AG04449 (cell line): ENCODE measurements at regions not wholly inside any gene's neighbourhood (a gene's known extent, or its start where the extent isn't known, plus 50 kb on each side); places are given as distances from the start of the nearest gene placed in this dataset.

Experiments
- CTCF ChIA-PET: fragments of 350-600 bp; formaldehyde crosslinking; extraction: SDS; loops from one replicate; lab custom pipeline; 2021; ENCODE audit warnings: antibody characterized with exemption; lab: Yijun Ruan, JAX
- POLR2A ChIA-PET: fragments of 400-600, 350-600 bp; formaldehyde crosslinking; extraction: SDS; loops from one replicate; lab custom pipeline; 2020; ENCODE audit warnings: antibody characterized with exemption, inconsistent platforms; lab: Yijun Ruan, JAX
- DNase-seq: peaks from one replicate; pipeline ENCODE4 v3.0.0-alpha.2; 2010; ENCODE audit warnings: low read depth, low spot score
- H3K4me3 ChIP-seq: 2 replicates; pipeline ENCODE4 v1.5.1; 2011; ENCODE audit warnings: low read depth, mild to moderate bottlenecking, control low read depth, low read length
- CTCF ChIP-seq: IDR thresholded peaks from one replicate; pipeline ENCODE4 v1.5.1; 2011; ENCODE audit warnings: mild to moderate bottlenecking, moderate library complexity, low read length, control low read depth, inconsistent platforms; ENCODE audit not compliant: insufficient read depth; ENCODE audit errors: missing control alignments

GRCh38 chr20:41984031-41984430 lies 365.9 kb upstream of the CHD6 start:
- no peak overlapping the region for H3K4me3 ChIP-seq
- POLR2A ChIA-PET: no interaction called here
- TF ChIP-seq CTCF: no peak
- CTCF ChIA-PET: no interaction called here
- DNase-seq: no peak

- ChIA-PET POLR2A (no interaction called here), CTCF (no interaction called here)
- no peak for TF ChIP-seq CTCF
- H3K4me3 ChIP-seq: no peak overlapping the region
- no peak for DNase-seq
Measured at GRCh38 chr20:41983159-41983558, 365.0 kb upstream of the CHD6 start.

- POLR2A ChIA-PET: no interaction called here
- no peak overlapping the region for H3K4me3 ChIP-seq
- no peak for TF ChIP-seq CTCF
- DNase-seq: no peak
- CTCF ChIA-PET: no interaction called here
Measured at GRCh38 chr20:41981746-41982145, 363.6 kb upstream of the CHD6 start.

GRCh38 chr20:41978875-41979274 lies 360.7 kb upstream of the CHD6 start:
- DNase-seq: no peak
- TF ChIP-seq CTCF: no peak
- POLR2A ChIA-PET: no interaction called here
- CTCF ChIA-PET: no interaction called here
- no peak overlapping the region for H3K4me3 ChIP-seq

GRCh38 chr20:41978246-41978790 lies 360.1 kb upstream of the CHD6 start:
- no peak for TF ChIP-seq CTCF
- POLR2A ChIA-PET: no interaction called here
- no peak for DNase-seq
- no peak overlapping the region for H3K4me3 ChIP-seq
- CTCF ChIA-PET: no interaction called here

- POLR2A ChIA-PET: no interaction called here
- no peak for DNase-seq
- CTCF ChIA-PET: no interaction called here
- no peak for TF ChIP-seq CTCF
- no peak overlapping the region for H3K4me3 ChIP-seq
Measured at GRCh38 chr20:41969656-41970055, 351.5 kb upstream of the CHD6 start.

GRCh38 chr20:41960166-41960565 lies 342.0 kb upstream of the CHD6 start:
- CTCF ChIA-PET: no interaction called here
- no peak for TF ChIP-seq CTCF
- no peak for DNase-seq
- no peak overlapping the region for H3K4me3 ChIP-seq
- POLR2A ChIA-PET: no interaction called here
